H4 (cell line): ENCODE measurements at regions not wholly inside any gene's neighbourhood (a gene's known extent, or its start where the extent isn't known, plus 50 kb on each side); places are given as distances from the start of the nearest gene placed in this dataset.
A peak's percentile ranks its signal among the peaks of the same experiment; 100 is the strongest.
"Not testable (repeated sequence)": the region's sequence is repeated elsewhere in the genome, so short reads cannot be mapped to it uniquely, and the experiment has no call there.

Source experiments
- DNase-seq: peaks from one replicate; pipeline ENCODE4 v3.0.0-alpha.2; 2015; ENCODE audit warnings: low spot score

DNA sequence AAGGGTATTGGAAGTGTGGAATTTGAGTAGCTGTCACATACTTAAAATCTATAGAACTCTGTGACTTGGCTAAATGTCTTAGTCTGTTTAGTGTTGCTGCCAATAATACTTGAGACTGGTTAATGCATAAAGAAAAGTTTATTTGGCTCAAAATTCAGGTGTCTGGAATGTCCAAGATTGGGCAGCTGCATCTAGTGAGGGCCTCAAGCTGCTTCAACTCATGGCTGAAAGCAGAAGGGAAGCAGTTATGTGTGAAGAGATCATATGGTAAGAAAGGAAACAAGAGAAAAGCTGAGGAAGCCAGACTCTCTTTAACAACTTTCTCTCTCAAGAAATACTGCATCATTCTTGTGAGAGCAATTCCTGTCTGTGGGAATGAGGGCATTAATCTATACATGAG is 1043.3 kb upstream of the CDH6 start:
- no peak for DNase-seq

DNA sequence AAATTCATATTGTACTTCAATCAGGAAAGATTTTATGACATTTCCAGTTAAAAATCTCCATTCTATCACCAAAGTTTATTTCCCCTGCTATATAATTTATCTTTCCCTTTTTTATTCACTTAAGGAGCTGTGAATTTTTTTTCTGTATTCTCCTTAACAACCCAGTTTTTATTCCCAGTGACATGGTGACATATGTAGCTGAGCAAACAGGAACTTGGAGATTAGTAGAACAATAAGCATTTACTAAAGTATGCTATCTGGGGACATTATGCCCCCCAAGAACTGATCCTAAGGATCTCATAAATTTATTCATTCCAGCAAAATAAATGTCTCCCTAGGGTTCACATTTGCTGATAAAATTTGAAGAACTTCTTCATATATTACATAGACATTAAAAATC is 1044.0 kb upstream of the CDH6 start:
- no peak for DNase-seq

GRCh38 chr5:30147976-30148375 is 1045.5 kb upstream of the CDH6 start:
- DNase-seq = no peak

- not testable (repeated sequence) for DNase-seq
These were observed 1049.4 kb upstream of the CDH6 start for GRCh38 chr5:30144059-30144458.

DNA sequence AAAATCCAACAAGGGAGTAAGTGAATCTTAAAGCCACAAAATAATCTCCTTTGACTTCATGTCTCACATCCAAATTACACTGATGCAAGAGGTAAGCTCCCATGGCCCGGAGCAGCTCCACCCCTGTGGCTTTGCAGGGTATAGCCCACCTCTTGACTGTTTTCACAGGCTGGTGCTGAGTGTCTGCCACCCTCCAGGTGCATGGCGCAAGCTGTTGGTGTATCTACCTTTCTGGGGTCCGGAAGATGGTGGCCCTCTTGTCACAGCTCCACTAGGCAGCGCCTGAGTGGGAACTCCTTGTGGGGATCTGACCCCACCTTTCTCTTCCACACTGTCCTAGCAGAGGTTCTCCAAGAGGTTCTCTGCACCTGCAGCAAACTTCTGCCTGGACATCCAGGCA is 1051.1 kb upstream of the CDH6 start:
- no peak for DNase-seq

GRCh38 chr5:30121043-30121442 is 1072.4 kb upstream of the CDH6 start:
- no peak for DNase-seq

GRCh38 chr5:30117135-30117534 is 1076.4 kb upstream of the CDH6 start:
- DNase-seq = no peak

GRCh38 chr5:30113542-30113941 is 1079.9 kb upstream of the CDH6 start:
- no peak for DNase-seq

GRCh38 chr5:30112867-30113266 is 1080.6 kb upstream of the CDH6 start:
- DNase-seq = no peak

DNA sequence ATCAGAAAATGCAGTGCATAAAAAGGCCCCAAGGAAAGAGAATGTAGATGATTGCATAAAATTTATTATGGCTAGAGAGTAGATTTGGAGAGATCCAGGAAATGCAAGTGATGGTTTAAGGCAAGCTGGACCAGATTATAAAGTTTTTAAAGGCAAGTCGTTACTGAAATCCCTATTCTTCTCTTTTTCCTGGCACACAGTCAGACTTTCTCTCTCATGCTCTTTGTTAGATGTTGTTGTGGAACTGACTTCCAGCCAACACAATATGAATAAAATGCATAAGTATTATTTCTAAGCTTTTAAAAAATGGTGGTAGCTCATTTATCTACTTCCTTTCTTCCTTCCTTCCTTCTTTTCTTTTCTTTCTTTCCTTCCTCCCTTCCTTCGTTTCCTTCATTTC is 1085.4 kb upstream of the CDH6 start:
- DNase-seq = no peak

- no peak for DNase-seq
These were observed 1086.9 kb upstream of the CDH6 start for GRCh38 chr5:30106596-30106995.

DNA sequence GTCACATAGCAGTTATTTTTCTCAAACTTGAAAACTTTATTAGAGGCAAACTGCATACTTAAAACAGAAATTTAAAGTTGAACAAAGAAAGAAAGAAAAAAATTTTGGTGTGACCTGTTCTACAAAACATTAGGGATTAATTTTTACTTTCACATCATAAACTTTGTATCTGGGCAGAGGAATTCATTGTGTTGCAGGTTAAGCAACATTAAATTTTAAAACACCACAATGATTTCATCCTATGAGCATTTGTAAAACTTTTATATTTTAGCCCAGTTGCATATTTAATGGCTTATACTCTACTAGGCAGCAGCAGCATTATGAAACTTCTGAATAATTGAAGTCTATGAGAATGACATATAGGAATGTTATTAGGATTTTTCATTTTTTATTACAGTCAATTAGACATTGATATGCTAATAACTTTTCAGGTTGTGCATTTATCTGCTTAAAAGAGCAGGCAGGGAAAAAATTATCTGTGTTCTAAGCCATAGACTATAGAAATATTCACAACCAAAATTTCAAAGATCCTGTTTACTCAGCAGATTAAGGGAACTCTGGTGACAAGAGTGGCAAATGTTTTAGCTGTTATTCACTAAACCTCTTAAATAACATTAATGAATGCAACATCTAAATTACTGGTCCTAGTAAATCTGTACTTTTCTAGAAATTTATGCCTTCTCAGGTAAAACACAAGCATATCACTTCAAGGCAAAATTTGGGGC is 1088.5 kb upstream of the CDH6 start:
- DNase-seq = no peak

DNA sequence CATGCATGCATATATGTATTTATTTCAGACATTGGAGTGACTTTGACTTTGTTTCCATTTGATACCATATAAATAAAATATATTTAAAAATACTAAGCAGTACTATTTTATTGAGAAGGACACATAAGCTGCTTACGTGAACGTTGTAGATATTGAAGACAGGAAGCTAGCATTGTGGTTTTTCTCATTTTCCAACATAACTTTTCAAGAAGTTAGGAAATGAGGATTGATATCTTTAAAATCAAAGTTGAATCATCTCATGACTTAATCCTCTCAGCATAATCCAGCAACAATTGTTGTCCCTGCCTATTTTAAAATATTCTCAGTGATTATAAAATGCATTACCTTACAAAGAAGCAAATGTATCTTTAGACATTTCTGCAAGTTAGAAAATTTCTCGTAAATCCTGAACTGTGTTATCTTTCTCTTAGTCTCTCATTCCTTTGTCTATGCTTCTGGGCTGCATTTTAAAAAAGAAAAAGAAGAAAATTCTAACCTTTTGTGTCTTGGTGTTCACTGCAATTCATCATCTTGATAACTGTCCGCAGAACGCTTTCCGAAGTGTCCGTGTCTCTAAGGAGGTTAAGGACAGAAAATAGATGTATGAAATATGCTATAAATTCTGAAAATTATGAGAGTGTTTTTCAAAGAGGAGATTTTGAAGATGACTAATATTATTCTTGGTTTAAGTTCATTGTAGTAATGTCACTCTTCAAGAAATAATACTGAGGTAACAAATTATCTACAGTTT is 1089.9 kb upstream of the CDH6 start:
- DNase-seq = no peak

GRCh38 chr5:30103052-30103451 is 1090.4 kb upstream of the CDH6 start:
- DNase-seq = no peak

DNA sequence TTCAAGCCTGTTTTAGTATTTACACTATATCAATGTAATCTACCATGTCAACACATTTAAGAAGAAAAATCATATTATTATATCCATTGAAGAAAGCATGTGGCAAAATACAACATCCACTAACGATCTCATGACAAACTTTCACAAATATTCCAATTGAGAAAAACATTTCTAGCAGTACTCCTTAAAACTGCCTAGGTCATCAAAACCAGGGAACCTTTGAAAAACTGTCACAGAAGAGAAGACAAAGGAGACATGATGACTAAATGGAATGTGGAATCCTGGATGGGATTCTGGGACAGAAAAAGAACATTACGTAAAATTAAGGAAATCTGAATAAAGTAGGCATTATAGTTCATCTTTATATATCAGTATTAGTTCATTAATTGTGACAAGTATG is 1091.3 kb upstream of the CDH6 start:
- DNase-seq = no peak

- no peak for DNase-seq
These were observed 1092.6 kb upstream of the CDH6 start for GRCh38 chr5:30100929-30101328.

GRCh38 chr5:30100148-30100713 is 1093.3 kb upstream of the CDH6 start:
- no peak for DNase-seq

DNA sequence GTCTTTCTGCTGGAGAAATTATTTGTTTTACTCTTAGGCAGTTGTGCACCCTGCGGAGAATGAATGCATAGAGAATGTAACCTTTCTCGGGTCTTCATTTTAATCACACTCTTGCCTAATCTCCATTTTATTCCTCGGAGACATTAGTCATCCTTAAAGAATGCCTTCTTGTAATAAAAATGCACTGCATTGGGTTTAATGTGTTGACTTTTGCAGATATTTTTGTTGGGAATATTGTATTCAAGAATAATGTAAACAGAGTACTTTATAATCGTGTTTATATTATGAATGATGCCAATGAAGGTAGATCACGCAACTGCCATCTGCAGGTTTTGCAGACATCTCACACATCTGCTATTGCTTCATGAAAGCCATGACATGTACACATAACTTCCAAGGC is 1093.9 kb upstream of the CDH6 start:
- DNase-seq = peak; percentile 66

- DNase-seq = no peak
These were observed 1094.5 kb upstream of the CDH6 start for GRCh38 chr5:30098940-30099339.

DNA sequence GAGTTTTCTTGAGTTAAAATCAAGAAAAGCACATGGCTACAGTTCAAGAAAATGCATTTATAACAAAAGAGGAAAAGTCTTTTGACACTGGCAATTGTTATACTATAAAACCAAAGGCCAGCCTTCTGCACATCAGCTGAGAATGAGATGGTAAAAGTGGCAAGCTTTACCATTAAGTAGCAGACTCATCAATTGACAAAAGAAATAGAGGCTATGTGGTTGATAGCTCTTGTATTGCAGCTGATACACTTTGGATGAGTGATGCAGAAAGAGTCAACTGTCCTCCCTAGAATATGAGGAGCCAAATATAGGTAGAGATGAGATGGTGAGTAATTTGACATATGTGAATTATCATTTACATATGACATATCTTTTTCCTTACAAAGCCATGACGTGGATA is 1100.9 kb upstream of the CDH6 start:
- no peak for DNase-seq

GRCh38 chr5:30069441-30070263 is 1123.8 kb upstream of the CDH6 start:
- DNase-seq = no peak

DNA sequence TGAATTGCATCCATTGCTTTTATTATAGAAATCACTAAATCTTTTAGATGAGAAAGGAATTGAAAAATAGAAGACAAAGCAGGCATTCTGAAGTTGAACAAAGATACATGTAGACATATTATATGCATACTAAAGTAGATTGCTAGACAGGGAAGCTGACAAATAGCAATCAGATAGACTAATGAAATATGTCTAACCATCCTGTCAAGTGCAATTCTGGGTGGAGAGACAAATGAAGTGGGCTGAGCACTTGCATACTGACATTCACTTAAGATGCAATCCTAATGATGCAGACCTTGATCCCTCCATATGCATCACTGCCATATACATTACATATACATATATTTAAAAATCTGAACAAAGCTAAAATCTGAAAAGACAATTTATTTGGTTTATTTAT is 1130.0 kb upstream of the CDH6 start:
- no peak for DNase-seq
